Left colon (tissue), 2 donors: ENCODE measurements at regions not wholly inside any gene's neighbourhood (a gene's known extent, or its start where the extent isn't known, plus 50 kb on each side); places are given as distances from the start of the nearest gene placed in this dataset.

ENCODE experiments used
- ATAC-seq: fragments of 200-7000 bp; cut with Tn5 transposase; one replicate; pipeline ENCODE4 v1.9.1; 2020; ENCODE audit warnings: mild to moderate bottlenecking, moderate library complexity
- DNase-seq, 2 donors: peaks; one replicate each; pipeline ENCODE4 v3.0.0-alpha.2; 2020
- intact Hi-C, 2 donors: fragments of 100-400 bp; cut with DNase I in 1 of 2; cut with micrococcal nuclease in 1 of 2; formaldehyde crosslinking; loops; one replicate each; pipeline versions ENCODE4 v1.11.2 to v1.14.0; 2022; cut with DNase I, micrococcal nuclease
- donor health status: DM: no; HTN: no; CAD: no.
- donor health status: DM: yes; HTN: yes; CAD: no.

DNA sequence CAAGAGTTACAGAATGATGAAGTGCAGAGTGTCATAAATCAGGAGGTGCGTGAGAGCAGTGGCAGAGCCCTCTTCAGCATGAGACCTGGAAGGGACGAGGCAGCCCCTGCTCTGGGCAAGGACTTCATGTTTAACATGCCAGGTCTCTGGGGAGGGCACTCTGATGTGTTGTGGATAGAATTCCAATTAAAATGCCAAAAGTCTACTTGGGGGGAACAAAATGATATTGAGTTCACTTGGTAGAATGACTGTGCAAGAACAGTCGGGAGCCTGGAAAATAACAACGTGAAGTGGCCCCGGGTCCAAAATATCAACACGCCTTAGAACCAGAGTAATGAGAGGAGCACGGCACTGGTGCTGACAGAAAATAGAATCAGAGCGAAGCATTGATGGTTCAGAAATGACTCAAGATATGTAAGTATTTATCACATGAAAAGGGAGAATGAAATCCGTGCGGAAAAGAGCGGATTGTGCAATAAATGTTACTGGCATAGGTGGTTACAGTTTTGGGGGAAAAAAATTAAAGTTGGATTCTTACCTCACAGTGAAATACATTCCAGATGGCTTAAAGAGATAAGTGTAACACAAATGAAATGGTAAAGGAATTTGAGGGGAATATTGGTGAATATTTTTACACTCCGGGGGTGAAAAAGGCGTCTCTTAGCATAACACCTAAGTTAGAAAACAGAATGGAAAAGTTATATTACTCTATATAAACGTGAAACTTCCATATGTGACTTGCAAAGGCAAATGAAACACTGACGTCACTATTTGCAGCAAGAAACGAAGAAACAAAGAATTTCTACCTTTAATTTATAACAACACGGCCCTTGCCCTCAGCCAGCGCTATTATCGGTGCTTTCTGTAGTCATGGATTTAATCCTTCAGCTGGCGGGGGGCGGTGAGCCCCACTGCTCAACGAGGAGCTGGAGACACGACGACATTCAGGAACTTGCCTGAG, 159.4 kb upstream of the TWIST2 start:
- no peak for DNase-seq
- no peak for ATAC-seq
- intact Hi-C loops: no loop called here

DNA sequence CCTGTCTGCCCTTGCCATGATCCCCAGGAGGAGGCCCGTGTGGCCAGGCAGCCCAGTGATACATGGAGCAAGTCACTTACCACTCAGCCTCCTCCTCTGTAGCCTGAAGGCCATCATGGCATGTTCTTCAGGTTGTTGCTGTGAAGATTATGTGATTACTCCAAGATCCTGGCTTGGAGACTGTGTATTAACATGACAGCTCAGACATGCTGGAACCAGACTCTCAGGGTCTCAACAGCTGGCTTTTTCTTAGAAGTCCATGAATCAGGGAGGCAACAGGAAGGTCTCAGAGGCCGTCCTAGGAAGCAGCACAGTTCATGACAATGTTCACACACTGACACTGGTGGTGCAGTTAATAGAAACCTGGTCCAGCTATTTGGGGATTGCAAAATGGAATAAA, 158.6 kb upstream of the TWIST2 start:
- intact Hi-C loops: no loop called here

DNA sequence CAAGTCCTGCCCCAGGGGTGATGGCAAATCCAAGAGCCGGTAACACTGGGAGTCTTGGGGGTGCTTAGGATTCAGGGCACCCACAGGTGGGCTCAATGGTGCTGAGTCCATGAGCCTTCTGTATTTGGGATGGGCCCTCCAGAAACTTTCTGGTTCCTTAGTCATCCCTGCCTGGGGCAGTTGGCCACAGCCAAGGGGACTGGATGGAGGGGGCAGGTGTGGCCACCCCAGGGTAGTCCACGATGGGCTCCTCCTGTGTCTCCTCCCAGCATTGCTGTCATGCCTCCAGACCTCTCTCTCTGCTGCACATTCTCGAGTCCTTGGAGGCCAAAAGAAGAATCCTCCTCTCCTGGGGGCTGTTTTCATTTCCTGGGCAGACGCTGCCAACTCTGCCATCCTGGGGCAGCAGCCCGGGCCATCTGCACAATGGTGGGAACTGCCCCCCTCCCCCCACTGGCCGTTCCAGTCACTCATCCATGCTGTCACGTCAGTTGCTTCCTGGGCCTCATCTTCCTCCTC, 158.0 kb upstream of the TWIST2 start:
- intact Hi-C loops: no loop called here
- ATAC-seq: no peak
- no peak for DNase-seq

More for the DNA sequence above, 158.6 kb upstream of the TWIST2 start:
- ATAC-seq (no peak), DNase-seq (no peak)

DNA sequence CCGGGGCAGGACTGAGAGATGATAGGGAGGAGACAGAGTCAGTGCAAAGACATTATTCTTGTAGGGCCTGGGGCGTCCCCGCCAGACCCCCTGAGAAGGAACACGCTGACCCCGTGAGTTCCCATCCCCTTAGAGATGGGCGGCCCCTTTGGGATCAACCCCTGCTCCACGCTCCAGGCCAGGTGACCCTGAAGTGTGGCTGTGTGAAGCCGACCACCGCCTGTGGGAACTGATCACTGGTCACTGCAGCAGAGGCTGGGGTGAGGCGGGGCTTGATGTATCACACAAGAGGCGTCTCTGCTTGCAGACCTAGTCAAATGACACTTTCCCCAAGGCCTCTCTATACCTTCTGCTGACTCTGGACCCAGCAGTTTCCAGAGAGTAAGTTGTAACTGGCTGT, 157.4 kb upstream of the TWIST2 start:
- DNase-seq: no peak
- intact Hi-C loops: no loop called here
- no peak for ATAC-seq

DNA sequence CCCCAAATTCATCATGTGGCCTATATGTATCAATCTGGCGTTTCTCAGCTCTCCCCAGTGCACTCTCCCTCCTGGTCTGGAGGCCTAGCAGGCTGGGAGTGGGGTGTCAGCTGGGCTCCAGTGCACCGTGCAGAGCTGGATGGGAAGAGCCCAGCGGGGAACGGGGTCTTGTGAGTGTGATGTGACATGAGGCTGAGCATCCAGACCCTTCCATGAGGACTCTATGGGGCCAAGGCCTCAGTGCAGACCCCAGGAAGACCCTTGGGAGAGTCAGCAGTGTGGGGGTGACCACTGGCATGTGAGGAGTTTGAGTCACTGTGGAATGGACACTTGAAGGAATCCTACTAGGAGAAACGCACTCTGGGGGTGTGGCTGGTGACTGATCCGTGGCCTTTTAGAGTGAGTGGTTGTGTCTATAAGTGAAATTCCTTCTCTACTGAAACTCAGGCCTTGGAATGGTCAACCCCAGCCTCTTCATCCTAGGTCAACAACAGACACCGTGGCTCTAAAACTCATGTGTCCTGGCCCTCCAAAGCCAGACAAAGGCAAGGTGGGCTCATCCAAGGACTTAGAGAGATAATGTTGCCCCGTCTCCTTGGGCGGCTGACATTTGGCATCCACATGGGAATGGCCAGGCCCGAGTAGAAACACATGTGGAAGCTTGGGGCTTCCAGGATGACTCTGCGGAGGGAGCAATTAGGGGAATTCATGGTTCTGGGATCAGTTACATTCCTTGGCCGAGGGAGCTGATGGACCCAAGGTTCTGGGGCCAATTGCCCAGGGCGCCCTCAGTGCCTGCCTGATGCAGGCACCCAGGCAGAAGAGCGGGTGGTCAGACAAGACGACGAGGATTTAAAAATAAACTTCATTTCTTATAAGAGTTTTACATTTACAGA, 156.0 kb upstream of the TWIST2 start:
- ATAC-seq: no peak
- DNase-seq: no peak
- intact Hi-C loops: no loop called here

DNA sequence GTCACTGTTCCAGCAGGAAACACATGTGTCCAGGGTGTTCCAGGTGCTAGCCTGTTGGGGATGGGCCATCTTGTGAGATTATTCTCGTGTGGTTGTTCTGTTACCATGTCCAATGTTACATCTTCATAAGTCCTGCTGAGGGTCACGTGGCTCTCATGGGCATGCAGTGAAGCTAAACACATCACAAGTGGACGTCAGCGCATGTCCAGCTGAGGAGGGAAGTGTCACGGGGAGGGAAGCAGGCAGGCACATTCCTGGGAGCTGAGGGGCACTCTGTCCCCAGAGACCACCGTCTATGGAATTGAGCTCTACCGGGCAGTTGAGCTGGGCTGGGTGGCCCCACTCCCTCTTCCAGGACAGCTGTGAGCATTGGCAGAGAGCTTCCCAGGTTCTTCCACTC, 155.3 kb upstream of the TWIST2 start:
- intact Hi-C loops: no loop called here
- ATAC-seq (no peak), DNase-seq (no peak)

DNA sequence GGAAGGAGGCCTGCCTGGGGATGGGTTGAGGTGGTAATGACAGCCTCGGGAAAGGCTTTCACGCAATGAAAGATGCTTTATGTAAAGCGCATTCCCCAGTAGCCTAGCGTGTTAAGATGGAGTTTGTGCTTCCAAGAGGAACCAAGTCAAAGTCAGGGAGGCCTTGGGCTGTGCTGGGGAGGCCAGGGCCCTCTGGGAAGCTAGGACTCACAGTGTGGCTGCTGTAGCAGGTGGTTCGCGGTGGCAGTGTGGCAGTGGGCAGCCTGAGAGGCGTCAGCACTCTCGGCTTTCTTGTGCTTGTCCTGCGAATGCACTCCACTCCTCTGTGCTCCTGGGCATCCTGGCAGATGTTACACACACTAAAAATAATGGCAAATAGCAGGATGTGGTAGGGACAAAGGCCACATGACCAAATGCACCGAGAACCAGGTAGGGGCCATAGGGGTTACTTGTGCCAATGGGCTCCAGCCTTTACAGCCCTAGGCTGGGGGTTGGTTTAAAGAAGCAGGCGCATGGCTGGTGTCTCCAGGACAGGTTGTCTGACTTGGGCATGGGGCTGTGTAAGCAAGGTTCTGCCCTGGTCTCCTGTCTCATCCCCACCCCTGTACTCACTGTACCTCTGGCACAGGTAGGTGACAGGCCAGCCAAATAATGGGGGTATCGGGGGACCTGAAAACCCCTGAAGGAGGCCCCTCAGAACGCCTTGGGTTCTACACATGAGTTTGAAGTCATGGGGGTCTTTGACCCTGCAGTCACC, 154.4 kb upstream of the TWIST2 start:
- intact Hi-C loops: no loop called here
- DNase-seq: no peak
- ATAC-seq: no peak

DNA sequence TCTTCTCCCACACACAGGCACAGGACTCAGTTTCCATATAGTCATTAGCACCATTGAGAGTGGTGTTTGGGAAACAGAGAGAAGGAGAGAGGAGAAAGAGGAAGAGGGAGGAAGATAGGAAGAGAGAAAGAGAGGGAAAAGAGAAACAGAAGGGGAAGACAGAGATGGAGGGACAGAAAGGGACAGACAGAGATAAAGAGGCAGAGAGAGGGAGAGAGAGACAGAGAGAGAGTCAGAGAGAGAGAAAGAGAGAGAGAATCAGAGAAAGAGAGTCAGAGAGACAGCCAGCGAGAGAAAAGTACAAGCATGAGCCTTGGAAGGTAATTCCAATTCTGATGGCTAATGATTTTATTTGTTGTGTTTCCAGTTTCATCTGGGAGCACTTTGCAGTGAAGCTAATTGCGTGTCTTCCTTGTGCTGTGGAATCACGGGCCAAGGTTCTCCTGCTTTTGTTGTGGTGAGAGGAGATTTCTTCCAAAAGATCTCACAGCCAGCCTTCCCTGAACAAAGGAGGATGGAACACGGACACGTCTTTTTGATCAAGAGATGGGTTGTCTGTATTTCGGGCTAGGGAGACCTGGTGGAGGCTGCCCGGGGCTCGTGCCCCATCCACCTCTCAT, 153.6 kb upstream of the TWIST2 start:
- intact Hi-C loops: no loop called here

DNA sequence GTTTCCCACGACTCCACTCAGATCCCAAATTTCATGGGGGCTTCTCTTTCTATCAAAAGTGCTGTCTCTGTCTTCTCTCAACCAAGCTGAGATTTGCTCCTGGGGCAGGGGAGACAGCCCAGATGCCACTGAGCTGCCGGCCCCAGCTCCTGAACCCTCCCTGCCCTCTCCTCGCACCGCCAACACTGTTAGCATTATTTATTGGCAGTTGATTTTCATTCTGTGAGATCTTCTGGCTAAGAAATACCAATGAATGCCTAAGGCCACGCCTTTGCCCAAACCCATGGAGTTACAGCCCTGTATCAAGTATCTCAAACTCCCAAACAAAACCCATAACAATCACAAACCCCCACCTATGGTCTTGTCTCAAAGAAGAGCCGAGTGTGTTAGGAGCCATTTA, 153.0 kb upstream of the TWIST2 start:
- intact Hi-C loops: no loop called here
- DNase-seq (no peak), ATAC-seq (no peak)

More for the DNA sequence above, 153.6 kb upstream of the TWIST2 start:
- DNase-seq (no peak), ATAC-seq (no peak)

DNA sequence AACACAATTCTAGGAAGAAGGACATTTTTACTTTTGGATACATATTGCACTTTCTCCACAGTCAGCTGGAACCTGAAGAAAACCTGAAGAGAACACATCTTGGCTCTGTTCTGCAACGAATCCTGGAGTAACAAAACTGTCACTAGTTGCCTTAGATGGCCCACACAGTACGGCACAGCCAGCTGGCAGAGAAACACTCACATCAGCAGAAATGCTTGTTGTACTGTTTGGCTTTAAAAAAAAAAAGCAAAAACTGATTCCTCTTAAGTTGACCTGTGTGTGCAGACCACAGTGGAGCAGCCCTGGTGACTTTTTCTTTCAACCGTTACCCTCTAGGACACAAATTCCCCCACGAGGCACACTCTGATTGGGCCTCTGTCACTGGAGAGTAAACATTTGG, 152.3 kb upstream of the TWIST2 start:
- ATAC-seq: no peak

DNA sequence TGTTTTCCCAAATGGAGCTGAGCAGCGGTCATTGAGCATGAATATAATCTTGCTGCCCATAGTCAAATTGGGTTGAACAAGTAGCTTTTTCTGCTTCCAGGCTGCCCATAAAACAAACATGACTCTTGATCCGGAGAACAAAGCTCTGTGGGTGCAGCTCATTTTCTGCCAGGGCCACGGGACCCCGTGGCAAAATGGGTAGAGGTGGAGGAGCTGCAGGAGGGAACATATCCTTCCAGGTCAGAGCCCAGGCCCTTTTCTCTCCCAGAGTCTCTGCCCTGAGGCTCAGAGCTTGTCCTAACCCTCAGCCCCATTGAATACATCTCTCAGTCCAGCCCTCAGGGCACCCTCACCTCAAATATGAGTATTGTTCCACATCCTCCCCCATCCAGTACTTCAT, 151.6 kb upstream of the TWIST2 start:
- intact Hi-C loops: no loop called here
- no peak for DNase-seq
- no peak for ATAC-seq

More for the DNA sequence above, 152.3 kb upstream of the TWIST2 start:
- DNase-seq: no peak
- intact Hi-C loops: no loop called here

DNA sequence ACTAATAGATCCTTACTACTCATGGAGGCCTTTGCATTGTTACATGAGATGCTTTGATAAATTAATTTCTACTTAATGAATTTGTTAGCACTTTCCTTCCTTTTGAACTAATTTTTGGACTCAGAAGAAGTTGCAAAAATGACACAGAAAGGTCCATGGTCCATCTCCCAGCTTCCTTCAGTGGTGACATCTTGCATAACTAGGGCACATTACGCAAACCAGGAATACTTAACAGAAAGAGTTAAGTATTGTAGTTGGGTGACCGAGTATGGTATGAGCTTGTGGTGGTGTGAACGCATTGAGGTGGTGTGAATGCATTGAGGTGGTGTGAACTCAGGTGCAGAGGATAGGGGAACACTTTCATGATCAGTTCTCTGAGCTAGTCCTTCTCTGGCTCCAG, 151.1 kb upstream of the TWIST2 start:
- ATAC-seq: no peak
- intact Hi-C loops: no loop called here
- DNase-seq: no peak

DNA sequence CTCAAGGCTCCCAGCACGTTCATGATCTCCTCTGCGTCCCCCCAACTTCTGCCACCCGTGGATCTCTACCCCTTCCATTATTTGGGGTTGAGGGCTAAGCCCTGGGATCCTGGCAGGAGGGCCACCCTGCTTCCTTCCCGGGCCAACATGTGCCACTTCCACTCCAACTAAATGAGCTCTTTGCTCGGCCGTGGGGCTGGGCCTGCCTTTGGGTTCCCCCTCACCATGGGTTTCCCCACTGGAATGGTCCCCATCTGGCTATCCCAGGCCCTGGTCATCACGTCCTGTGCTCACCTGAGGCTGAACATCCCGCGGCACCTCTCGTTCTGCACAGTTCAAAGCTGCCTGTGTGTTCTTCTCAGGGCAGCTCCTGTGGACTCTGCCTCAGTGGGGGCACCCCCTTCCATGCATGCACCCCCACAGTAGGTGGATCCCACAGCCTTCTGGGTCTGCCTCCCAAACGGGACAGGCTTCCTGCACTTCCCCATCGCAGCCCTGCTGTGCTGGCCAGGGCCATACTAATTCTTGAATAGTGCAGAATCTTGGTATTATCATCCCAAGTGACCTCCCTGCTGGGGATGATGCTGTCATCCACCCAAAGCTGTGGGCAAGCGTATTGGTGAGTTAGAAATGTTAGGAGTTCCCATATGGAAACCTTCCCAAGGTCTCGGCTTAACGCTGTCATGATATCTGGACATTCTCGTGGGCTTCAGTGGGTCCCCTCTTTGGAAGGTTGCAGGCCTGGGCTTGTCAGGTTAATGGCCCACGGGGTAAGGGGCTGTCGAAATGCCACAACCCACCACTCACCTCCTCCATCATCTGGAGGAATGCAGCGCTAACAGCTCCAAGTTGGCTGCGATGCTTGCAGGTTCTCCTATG, 150.5 kb upstream of the TWIST2 start:
- intact Hi-C loops: no loop called here
- DNase-seq: no peak
- ATAC-seq: no peak

DNA sequence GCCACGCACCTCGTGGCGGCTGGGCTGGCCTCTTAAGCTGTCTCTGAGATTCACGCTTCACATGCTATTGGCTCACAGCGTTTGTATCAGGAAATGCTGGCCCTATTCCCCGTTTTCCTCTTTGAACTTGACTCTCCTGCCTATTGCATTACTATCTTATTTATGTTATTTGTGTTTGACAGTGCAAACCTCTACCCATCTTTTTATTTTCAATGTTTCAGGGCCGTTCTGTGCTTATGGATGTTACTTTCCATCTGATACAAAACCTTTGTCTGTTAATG, 149.9 kb upstream of the TWIST2 start:
- ATAC-seq: no peak
- intact Hi-C loops: no loop called here
- DNase-seq: no peak

DNA sequence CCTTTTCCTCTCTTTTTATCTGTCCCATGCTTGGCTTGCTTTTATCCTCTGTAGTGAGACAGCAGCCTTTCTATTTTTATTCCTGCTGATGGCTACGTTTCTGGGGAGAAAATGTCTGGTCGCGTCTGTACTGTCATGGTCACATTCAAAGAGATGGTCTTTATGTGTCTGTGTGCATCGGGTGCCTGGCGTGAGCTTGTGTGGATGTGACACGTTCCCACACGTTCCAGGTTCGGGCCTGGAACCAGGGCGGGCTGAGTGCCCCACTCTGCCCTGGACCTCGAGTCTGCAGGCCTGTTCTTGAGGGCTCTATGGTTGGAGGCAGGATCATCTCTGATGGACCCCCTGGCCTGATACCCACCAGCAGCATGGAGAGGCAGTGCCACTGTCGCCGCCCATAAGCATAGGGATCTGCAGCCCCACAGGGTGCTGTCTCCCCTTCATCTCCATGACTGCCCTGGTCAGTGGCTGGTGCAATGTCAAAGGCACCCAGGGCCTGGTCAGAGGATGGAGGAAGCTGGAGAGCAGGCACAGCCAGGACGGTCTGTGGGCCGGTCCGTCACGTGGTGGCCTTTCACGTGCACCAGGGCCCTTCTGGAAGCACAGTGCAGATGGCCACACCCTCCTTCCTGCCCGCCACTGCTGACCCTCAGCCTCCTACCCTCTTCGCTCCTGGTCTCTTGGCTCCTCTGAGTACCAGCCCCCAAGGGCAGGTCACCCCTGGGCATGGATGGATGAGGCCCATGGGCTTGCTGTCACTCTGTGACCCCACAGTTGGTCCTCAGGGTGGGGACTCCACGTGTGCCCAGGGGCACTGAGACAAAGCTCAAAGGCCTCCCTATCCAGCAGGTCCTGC, 149.2 kb upstream of the TWIST2 start:
- DNase-seq (no peak), ATAC-seq (no peak)
- intact Hi-C loops: no loop called here

DNA sequence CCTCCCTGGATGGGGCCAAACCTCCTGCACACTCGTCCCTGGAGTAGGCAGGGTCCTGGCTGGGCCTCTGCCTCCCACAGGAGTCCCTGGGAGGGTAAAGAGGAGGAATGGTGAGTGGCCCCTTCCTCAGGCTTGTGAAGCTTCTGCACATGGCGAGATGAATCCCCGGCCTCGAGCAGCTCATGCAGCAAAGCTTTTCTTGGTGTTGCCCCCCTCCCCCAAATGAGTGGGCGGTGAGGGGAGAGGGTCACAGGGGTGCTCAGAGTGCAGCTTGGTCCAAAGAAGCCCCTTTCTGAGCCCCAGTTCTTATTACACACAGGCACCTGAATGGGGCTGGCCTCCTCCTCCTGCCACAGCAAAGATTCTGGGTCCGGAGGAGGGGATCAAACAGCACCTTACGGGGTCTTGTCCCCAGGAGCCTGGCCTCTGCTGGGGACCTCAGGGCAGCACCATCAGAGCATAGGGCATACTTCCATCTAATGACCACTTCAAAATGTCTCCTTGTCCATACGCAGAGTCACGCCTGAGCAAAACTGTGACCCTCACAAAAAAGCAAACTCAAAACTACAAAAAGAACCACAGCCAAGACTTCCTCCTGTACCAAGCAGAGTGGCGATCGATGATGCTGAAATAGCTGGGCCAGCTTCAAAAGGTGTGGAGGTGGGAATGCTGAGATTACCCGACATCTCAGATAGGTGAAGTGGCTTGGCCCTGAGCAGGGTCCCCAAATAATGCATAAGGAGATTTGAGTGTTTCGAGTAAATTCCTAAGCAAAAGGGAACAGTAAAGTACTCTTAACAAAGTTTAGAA, 148.4 kb upstream of the TWIST2 start:
- no peak for ATAC-seq
- DNase-seq: no peak
- intact Hi-C loops: no loop called here
